WTC11 (cell line): ENCODE measurements at regions not wholly inside any gene's neighbourhood (a gene's known extent, or its start where the extent isn't known, plus 50 kb on each side); places are given as distances from the start of the nearest gene placed in this dataset.

Experiments
- ATAC-seq: fragments of 200-7000 bp; cut with Tn5 transposase; 2 replicates; pipeline ENCODE4 v1.10.0; 2021; ENCODE audit warnings: mild to moderate bottlenecking, moderate library complexity
- CTCF ChIA-PET: fragments of 300-600 bp; sonication (Branson Sonifier 250); formaldehyde crosslinking; loops from one replicate; lab custom pipeline; 2021; ENCODE audit warnings: antibody characterized with exemption; lab: Charles Lee
- POLR2A ChIA-PET: fragments of 350-600 bp; sonication (Branson Sonifier 250); formaldehyde crosslinking; loops from one replicate; lab custom pipeline; 2021; ENCODE audit warnings: antibody characterized with exemption; lab: Charles Lee
- DNase-seq: peaks from one replicate; pipeline ENCODE4 v3.0.0; 2021; ENCODE audit warnings: low spot score
- H3K27ac Mint-ChIP-seq: 2 replicates; pipeline ENCODE4 v1.8.0; 2021; ENCODE audit warnings: mixed read lengths
- H3K27me3 Mint-ChIP-seq: 2 replicates; pipeline ENCODE4 v1.8.0; 2021; ENCODE audit warnings: low read depth, mild to moderate bottlenecking, moderate library complexity, mixed read lengths
- H3K36me3 Mint-ChIP-seq: 2 replicates; pipeline ENCODE4 v1.8.0; 2021; ENCODE audit warnings: mixed read lengths
- H3K4me1 Mint-ChIP-seq: 2 replicates; pipeline ENCODE4 v1.8.0; 2022; ENCODE audit warnings: mixed read lengths
- H3K4me3 Mint-ChIP-seq: 2 replicates; pipeline ENCODE4 v1.8.0; 2021; ENCODE audit warnings: mild to moderate bottlenecking, moderate library complexity, mixed read lengths
- H3K9me3 Mint-ChIP-seq: 2 replicates; pipeline ENCODE4 v1.8.0; 2021; ENCODE audit warnings: mixed read lengths
- CBFB ChIP-seq: sonication (generic); formaldehyde crosslinking; IDR thresholded peaks from 2 replicates; pipeline ENCODE4 v1.8.1; 2022; ENCODE audit warnings: mild to moderate bottlenecking, low read depth, missing genetic modification reagents
- CREB1 ChIP-seq: sonication (generic); formaldehyde crosslinking; IDR thresholded peaks from 2 replicates; pipeline ENCODE4 v1.8.0; 2023; ENCODE audit warnings: mild to moderate bottlenecking, missing genetic modification reagents
- E2F4 ChIP-seq: sonication (generic); formaldehyde crosslinking; IDR thresholded peaks from 2 replicates; pipeline ENCODE4 v1.8.1; 2022; ENCODE audit warnings: low read depth, mild to moderate bottlenecking, moderate library complexity, missing genetic modification reagents, borderline replicate concordance
- EMX1 ChIP-seq: fragments of 250-450 bp; sonication (Bioruptor Pico); IDR thresholded peaks from 2 replicates; pipeline ENCODE4 v1.8.0; 2021; ENCODE audit warnings: mild to moderate bottlenecking
- ESRRA ChIP-seq: sonication (generic); formaldehyde crosslinking; IDR thresholded peaks from 2 replicates; pipeline ENCODE4 v1.8.1; 2022; ENCODE audit warnings: mild to moderate bottlenecking, missing genetic modification reagents, borderline replicate concordance
- ETV6 ChIP-seq: sonication (generic); formaldehyde crosslinking; IDR thresholded peaks from 2 replicates; pipeline ENCODE4 v1.8.1; 2022; ENCODE audit warnings: mild to moderate bottlenecking, missing genetic modification reagents
- GRHL2 ChIP-seq: fragments of 250-450 bp; sonication (Bioruptor Pico); IDR thresholded peaks from 2 replicates; pipeline ENCODE4 v1.8.0; 2022; ENCODE audit warnings: mild to moderate bottlenecking, moderate library complexity; ENCODE audit not compliant: insufficient replicate concordance, severe bottlenecking
- JAZF1 ChIP-seq: fragments of 250-450 bp; sonication (Bioruptor Pico); IDR thresholded peaks from 2 replicates; pipeline ENCODE4 v1.9.0; 2021; ENCODE audit warnings: moderate library complexity, mild to moderate bottlenecking, inconsistent platforms
- JUN ChIP-seq: sonication (generic); formaldehyde crosslinking; IDR thresholded peaks from 2 replicates; pipeline ENCODE4 v1.8.0; 2023; ENCODE audit warnings: mild to moderate bottlenecking, missing genetic modification reagents
- KAT7 ChIP-seq: sonication (generic); formaldehyde crosslinking; IDR thresholded peaks from 2 replicates; pipeline ENCODE4 v1.8.1; 2023; ENCODE audit warnings: missing genetic modification reagents, mild to moderate bottlenecking, borderline replicate concordance
- MAX ChIP-seq: sonication (generic); formaldehyde crosslinking; IDR thresholded peaks from 2 replicates; pipeline ENCODE4 v1.8.0; 2022; ENCODE audit warnings: mild to moderate bottlenecking, missing genetic modification reagents
- MXD4 ChIP-seq: fragments of 250-450 bp; sonication (Bioruptor Pico); IDR thresholded peaks from 2 replicates; pipeline ENCODE4 v1.8.0; 2021; ENCODE audit warnings: mild to moderate bottlenecking, moderate library complexity, borderline replicate concordance
- MYBL2 ChIP-seq: sonication (generic); formaldehyde crosslinking; IDR thresholded peaks from 2 replicates; pipeline ENCODE4 v1.8.1; 2023; ENCODE audit warnings: mild to moderate bottlenecking, moderate library complexity, missing genetic modification reagents
- OVOL2 ChIP-seq: fragments of 250-450 bp; sonication (Bioruptor Pico); IDR thresholded peaks from 2 replicates; pipeline ENCODE4 v1.9.0; 2021; ENCODE audit warnings: mild to moderate bottlenecking, borderline replicate concordance
- PRRX2 ChIP-seq: fragments of 250-450 bp; sonication (Bioruptor Pico); IDR thresholded peaks from 2 replicates; pipeline ENCODE4 v1.8.0; 2021; ENCODE audit warnings: mild to moderate bottlenecking
- RORB ChIP-seq: fragments of 250-450 bp; sonication (Bioruptor Pico); IDR thresholded peaks from 2 replicates; pipeline ENCODE4 v1.9.0; 2021; ENCODE audit warnings: mild to moderate bottlenecking
- SP1 ChIP-seq: sonication (generic); formaldehyde crosslinking; conservative IDR thresholded peaks from 2 replicates; pipeline ENCODE4 v1.8.1; 2022; ENCODE audit warnings: missing genetic modification reagents
- ZNF121 ChIP-seq: sonication (generic); formaldehyde crosslinking; IDR thresholded peaks from 2 replicates; pipeline ENCODE4 v1.8.0; 2023; ENCODE audit warnings: missing genetic modification reagents
- ZNF281 ChIP-seq: sonication (generic); formaldehyde crosslinking; IDR thresholded peaks from 2 replicates; pipeline ENCODE4 v1.8.0; 2023; ENCODE audit warnings: mild to moderate bottlenecking, missing genetic modification reagents
- ZNF425 ChIP-seq: fragments of 250-450 bp; sonication (Bioruptor Pico); conservative IDR thresholded peaks from 2 replicates; pipeline ENCODE4 v1.9.0; 2021; ENCODE audit warnings: mild to moderate bottlenecking
- ZNF512 ChIP-seq: sonication (generic); formaldehyde crosslinking; IDR thresholded peaks from 2 replicates; pipeline ENCODE4 v1.8.1; 2022; ENCODE audit warnings: missing genetic modification reagents, borderline replicate concordance

- H3K27ac Mint-ChIP-seq, result no peak overlapping the region
- H3K4me3 Mint-ChIP-seq, result no peak overlapping the region
- no peaks in the 10 kb centered on the region for H3K36me3 Mint-ChIP-seq
- no peaks in the 10 kb centered on the region for H3K4me1 Mint-ChIP-seq
- ATAC-seq (no peak), DNase-seq (no peak)
- ChIA-PET CTCF (no interaction called here), POLR2A (no interaction called here)
- no peaks in the 10 kb centered on the region for H3K27me3 Mint-ChIP-seq
- no peak for TF ChIP-seq RORB (CRISPR knock-in tag)
- TF ChIP-seq CBFB, result no peak
- H3K9me3 Mint-ChIP-seq, result peaks cover 24% of the 10 kb centered on the region
Measured at GRCh38 chr4:66433706-66434105, 763.4 kb upstream of the EPHA5 start.

- TF ChIP-seq CBFB, result no peak
- TF ChIP-seq JAZF1 (CRISPR knock-in tag), result no peak
- TF ChIP-seq ZNF121 (CRISPR knock-in tag), result no peak
- no peak for TF ChIP-seq CREB1 (CRISPR knock-in tag)
- no peak for ATAC-seq
- no peaks in the 10 kb centered on the region for H3K27me3 Mint-ChIP-seq
- no peak overlapping the region for H3K4me3 Mint-ChIP-seq
- POLR2A ChIA-PET, result no interaction called here
- H3K9me3 Mint-ChIP-seq, result peaks cover 16% of the 10 kb centered on the region
- no peaks in the 10 kb centered on the region for H3K4me1 Mint-ChIP-seq
- no peak for DNase-seq
- no peak overlapping the region for H3K27ac Mint-ChIP-seq
- H3K36me3 Mint-ChIP-seq, result no peaks in the 10 kb centered on the region
- CTCF ChIA-PET, result no interaction called here
Measured at GRCh38 chr4:66430856-66431255, 760.6 kb upstream of the EPHA5 start.

GRCh38 chr4:66429276-66429675 is 759.0 kb upstream of the EPHA5 start:
- no peak for TF ChIP-seq ESRRA (CRISPR knock-in tag)
- TF ChIP-seq, all 79 proteins: peak for 0
- no peak for DNase-seq
- Mint-ChIP-seq H3K4me1 (no peaks in the 10 kb centered on the region), H3K36me3 (no peaks in the 10 kb centered on the region), H3K27ac (no peak overlapping the region), H3K9me3 (peaks cover 9% of the 10 kb centered on the region), H3K4me3 (no peak overlapping the region), H3K27me3 (no peaks in the 10 kb centered on the region)
- POLR2A ChIA-PET, result no interaction called here
- no peak for ATAC-seq
- CTCF ChIA-PET, result no interaction called here

GRCh38 chr4:66416425-66416824 is 746.1 kb upstream of the EPHA5 start:
- ChIA-PET POLR2A (no interaction called here), CTCF (no interaction called here)
- DNase-seq (no peak), ATAC-seq (no peak)
- H3K27me3 Mint-ChIP-seq, result no peaks in the 10 kb centered on the region
- no peaks in the 10 kb centered on the region for H3K4me1 Mint-ChIP-seq
- no peak overlapping the region for H3K27ac Mint-ChIP-seq
- no peak overlapping the region for H3K4me3 Mint-ChIP-seq
- TF ChIP-seq SP1 (CRISPR knock-in tag) (no peak), GRHL2 (CRISPR knock-in tag) (no peak), JUN (CRISPR knock-in tag) (no peak)
- no peaks in the 10 kb centered on the region; the same call in 1 of the 2 replicates for H3K36me3 Mint-ChIP-seq
- H3K9me3 Mint-ChIP-seq, result peaks cover 12% of the 10 kb centered on the region

- DNase-seq, result no peak
- Mint-ChIP-seq H3K9me3 (peaks cover 5% of the 10 kb centered on the region; the same call in 1 of the 2 replicates), H3K4me1 (no peaks in the 10 kb centered on the region), H3K27ac (no peak overlapping the region), H3K36me3 (no peaks in the 10 kb centered on the region), H3K4me3 (no peak overlapping the region), H3K27me3 (no peaks in the 10 kb centered on the region)
- no peak for ATAC-seq
- ChIA-PET POLR2A (no interaction called here), CTCF (no interaction called here)
- no peak for TF ChIP-seq MAX (CRISPR knock-in tag)
- no peak for TF ChIP-seq PRRX2 (CRISPR knock-in tag)
- no peak for TF ChIP-seq EMX1
- no peak for TF ChIP-seq E2F4 (CRISPR knock-in tag)
- no peak for TF ChIP-seq JAZF1 (CRISPR knock-in tag)
- no peak for TF ChIP-seq ZNF425 (CRISPR knock-in tag)
- no peak for TF ChIP-seq ETV6
- no peak for TF ChIP-seq OVOL2
- no peak for TF ChIP-seq ZNF512
- no peak for TF ChIP-seq MYBL2 (CRISPR knock-in tag)
- no peak for TF ChIP-seq KAT7
- TF ChIP-seq ZNF281, result no peak
- no peak for TF ChIP-seq MXD4 (CRISPR knock-in tag)
Measured at GRCh38 chr4:66404141-66404540, 733.9 kb upstream of the EPHA5 start.
